ENCODE measurements at regions not wholly inside any gene's neighbourhood (a gene's known extent, or its start where the extent isn't known, plus 50 kb on each side); places are given as distances from the start of the nearest gene placed in this dataset.

DNA sequence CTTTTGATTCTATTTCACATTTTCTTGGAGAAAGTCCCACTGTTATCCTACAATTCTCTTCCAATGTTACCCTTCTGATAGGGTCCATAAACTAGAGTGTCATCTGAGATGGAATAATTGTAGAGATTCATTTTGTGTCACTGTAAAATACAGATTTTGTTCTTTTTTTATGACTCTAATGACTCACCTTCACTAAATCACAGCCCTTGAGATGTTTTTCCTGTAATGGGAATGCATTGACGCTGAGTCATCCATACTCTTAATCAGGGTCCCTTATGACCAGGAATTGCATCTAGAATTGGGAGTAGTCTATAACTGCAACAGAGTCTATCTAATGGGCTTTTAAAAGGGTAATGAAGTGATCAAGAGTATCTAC is 315.5 kb downstream of the TGFB2 start:
- no peak for TF ChIP-seq EZH2phosphoT487 (conservative IDR thresholded peaks at IDR 0.05; ENCODE audit: low read length)
- TF ChIP-seq, protein P1, sequence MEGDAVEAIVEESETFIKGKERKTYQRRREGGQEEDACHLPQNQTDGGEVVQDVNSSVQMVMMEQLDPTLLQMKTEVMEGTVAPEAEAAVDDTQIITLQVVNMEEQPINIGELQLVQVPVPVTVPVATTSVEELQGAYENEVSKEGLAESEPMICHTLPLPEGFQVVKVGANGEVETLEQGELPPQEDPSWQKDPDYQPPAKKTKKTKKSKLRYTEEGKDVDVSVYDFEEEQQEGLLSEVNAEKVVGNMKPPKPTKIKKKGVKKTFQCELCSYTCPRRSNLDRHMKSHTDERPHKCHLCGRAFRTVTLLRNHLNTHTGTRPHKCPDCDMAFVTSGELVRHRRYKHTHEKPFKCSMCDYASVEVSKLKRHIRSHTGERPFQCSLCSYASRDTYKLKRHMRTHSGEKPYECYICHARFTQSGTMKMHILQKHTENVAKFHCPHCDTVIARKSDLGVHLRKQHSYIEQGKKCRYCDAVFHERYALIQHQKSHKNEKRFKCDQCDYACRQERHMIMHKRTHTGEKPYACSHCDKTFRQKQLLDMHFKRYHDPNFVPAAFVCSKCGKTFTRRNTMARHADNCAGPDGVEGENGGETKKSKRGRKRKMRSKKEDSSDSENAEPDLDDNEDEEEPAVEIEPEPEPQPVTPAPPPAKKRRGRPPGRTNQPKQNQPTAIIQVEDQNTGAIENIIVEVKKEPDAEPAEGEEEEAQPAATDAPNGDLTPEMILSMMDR (IDR thresholded peaks at IDR 0.05; ENCODE audit: insufficient read depth, low read length, poor library complexity, severe bottlenecking): no peak
- Histone ChIP-seq H3K9me2 (replicated peaks; ENCODE audit: insufficient read depth, low read length) (no peaks in the 10 kb centered on the region), H3K9me3 (ENCODE audit: insufficient read depth, low read length) (no peaks in the 10 kb centered on the region), H2AFZ (ENCODE audit: low read depth, low read length, severe bottlenecking) (no peak overlapping the region), H4K20me1 (ENCODE audit: low read depth, low read length) (no peaks in the 10 kb centered on the region), H3F3A (ENCODE audit: insufficient read depth) (no peaks in the 10 kb centered on the region), H3K36me3 (ENCODE audit: low read length) (no peaks in the 10 kb centered on the region), H3K27ac (ENCODE audit: low read depth, low read length) (no peak overlapping the region), H3K9ac (ENCODE audit: low read length) (no peak overlapping the region), H3K4me2 (ENCODE audit: low read depth, low read length, poor library complexity, severe bottlenecking) (no peak overlapping the region), H3K4me3 (ENCODE audit: insufficient read depth, low read length, poor library complexity, severe bottlenecking) (no peak overlapping the region), H3K27me3 (ENCODE audit: low read length) (no peaks in the 10 kb centered on the region), H3K79me2 (ENCODE audit: insufficient read depth, low read length) (no peaks in the 10 kb centered on the region)

DNA sequence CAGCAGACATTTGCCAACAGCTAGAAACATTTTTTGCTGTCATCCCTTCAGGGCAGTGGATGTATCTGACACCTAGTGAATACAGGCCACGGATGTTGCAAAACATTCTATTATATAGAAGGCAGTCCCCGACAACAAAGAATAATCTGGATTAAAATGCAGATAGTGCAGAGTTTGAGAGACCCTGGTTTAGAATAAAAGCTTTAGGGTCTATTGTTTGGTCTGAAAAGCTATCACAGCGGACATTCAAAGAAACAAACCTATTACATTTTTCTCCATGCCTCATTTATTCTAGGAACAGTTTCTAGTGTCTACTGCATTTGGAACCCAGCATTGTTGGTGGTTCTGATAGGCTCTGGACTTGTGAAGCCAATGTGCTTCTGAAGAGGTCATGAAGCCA is 316.3 kb downstream of the TGFB2 start:
- H3K36me3 ChIP-seq (ENCODE audit: low read length): no peaks in the 10 kb centered on the region
- H3K9ac ChIP-seq (ENCODE audit: low read length): no peak overlapping the region
- H3K9me3 ChIP-seq (ENCODE audit: insufficient read depth, low read length): no peaks in the 10 kb centered on the region
- H3K4me3 ChIP-seq (ENCODE audit: insufficient read depth, low read length, poor library complexity, severe bottlenecking): no peak overlapping the region
- H3K4me2 ChIP-seq (ENCODE audit: low read depth, low read length, poor library complexity, severe bottlenecking): no peak overlapping the region
- H3F3A ChIP-seq (ENCODE audit: insufficient read depth): no peaks in the 10 kb centered on the region
- no peaks in the 10 kb centered on the region for H3K9me2 ChIP-seq (replicated peaks; ENCODE audit: insufficient read depth, low read length)
- no peak overlapping the region for H2AFZ ChIP-seq (ENCODE audit: low read depth, low read length, severe bottlenecking)
- no peaks in the 10 kb centered on the region for H3K27me3 ChIP-seq (ENCODE audit: low read length)
- H3K27ac ChIP-seq (ENCODE audit: low read depth, low read length): no peak overlapping the region
- H3K79me2 ChIP-seq (ENCODE audit: insufficient read depth, low read length): no peaks in the 10 kb centered on the region
- TF ChIP-seq, protein P1 (IDR thresholded peaks at IDR 0.05; ENCODE audit: insufficient read depth, low read length, poor library complexity, severe bottlenecking): no peak
- TF ChIP-seq EZH2phosphoT487 (conservative IDR thresholded peaks at IDR 0.05; ENCODE audit: low read length): no peak
- H4K20me1 ChIP-seq (ENCODE audit: low read depth, low read length): no peaks in the 10 kb centered on the region

DNA sequence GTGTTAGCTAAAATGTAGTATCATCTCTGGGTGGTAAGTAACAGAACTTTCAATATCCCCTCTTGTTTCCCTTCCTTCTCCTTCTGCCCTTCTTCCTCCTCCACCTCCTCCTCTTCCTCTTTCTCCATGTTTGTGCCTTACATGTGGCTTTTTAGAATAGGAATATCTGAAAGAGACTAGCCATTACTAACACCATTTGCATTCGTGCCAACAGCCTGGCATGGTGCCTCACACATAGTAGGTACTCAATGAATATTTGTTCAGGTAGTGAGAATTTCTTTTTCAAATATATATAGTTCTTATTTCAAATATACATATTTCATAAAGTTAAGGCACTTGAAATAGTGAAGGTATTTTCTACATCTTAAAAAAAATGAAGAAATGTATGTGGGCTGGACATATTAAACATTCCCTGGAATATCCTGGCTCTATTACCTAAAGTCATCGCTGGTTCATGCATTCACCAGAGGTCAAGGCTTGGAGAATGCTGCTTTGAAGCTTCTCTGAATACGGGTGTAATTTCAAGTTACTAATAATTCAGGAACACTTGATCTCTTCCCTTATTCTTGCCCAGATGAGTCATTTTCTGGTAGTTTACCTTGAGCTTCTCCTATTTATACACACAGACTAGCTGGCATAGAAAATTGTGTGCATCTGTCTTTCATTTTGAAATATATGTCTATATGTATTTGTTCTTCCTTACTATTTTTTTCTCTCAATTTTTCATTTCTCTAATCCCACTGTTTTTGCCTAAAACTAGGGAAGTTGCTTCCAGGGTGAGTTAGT is 319.4 kb downstream of the TGFB2 start:
- no peaks in the 10 kb centered on the region for H3K36me3 ChIP-seq (ENCODE audit: low read length)
- H3K9me2 ChIP-seq (replicated peaks; ENCODE audit: insufficient read depth, low read length): no peaks in the 10 kb centered on the region
- no peaks in the 10 kb centered on the region for H3K79me2 ChIP-seq (ENCODE audit: insufficient read depth, low read length)
- TF ChIP-seq EZH2phosphoT487 (conservative IDR thresholded peaks at IDR 0.05; ENCODE audit: low read length): no peak
- TF ChIP-seq, protein P1 (IDR thresholded peaks at IDR 0.05; ENCODE audit: insufficient read depth, low read length, poor library complexity, severe bottlenecking): no peak
- H3K27me3 ChIP-seq (ENCODE audit: low read length): no peaks in the 10 kb centered on the region
- H3K9me3 ChIP-seq (ENCODE audit: insufficient read depth, low read length): no peaks in the 10 kb centered on the region
- H4K20me1 ChIP-seq (ENCODE audit: low read depth, low read length): no peaks in the 10 kb centered on the region
- H2AFZ ChIP-seq (ENCODE audit: low read depth, low read length, severe bottlenecking): no peak overlapping the region
- H3K9ac ChIP-seq (ENCODE audit: low read length): no peak overlapping the region
- H3F3A ChIP-seq (ENCODE audit: insufficient read depth): no peaks in the 10 kb centered on the region
- H3K27ac ChIP-seq (ENCODE audit: low read depth, low read length): no peak overlapping the region
- H3K4me2 ChIP-seq (ENCODE audit: low read depth, low read length, poor library complexity, severe bottlenecking): no peak overlapping the region
- H3K4me3 ChIP-seq (ENCODE audit: insufficient read depth, low read length, poor library complexity, severe bottlenecking): no peak overlapping the region
